Lung (tissue), 11 donors: ENCODE measurements at regions not wholly inside any gene's neighbourhood (a gene's known extent, or its start where the extent isn't known, plus 50 kb on each side); places are given as distances from the start of the nearest gene placed in this dataset.

ENCODE experiments used
- ATAC-seq: fragments of 200-7000 bp; cut with Tn5 transposase; one replicate; pipeline ENCODE4 v1.9.1; 2020; ENCODE audit warnings: moderate number of reproducible peaks; ENCODE audit not compliant: insufficient read depth, low FRiP score
- DNase-seq, 3 donors: peaks; one replicate each; pipeline ENCODE4 v3.0.0-alpha.2; 2013 to 2017
- H3K27ac ChIP-seq, 2 donors: one replicate each; pipeline ENCODE4 v1.5.1; 2013; ENCODE audit warnings: mild to moderate bottlenecking in 2 of 2, moderate library complexity in 2 of 2, control low read depth in 1 of 2, inconsistent platforms in 1 of 2, low read depth in 1 of 2, low read length in 1 of 2
- H3K27me3 ChIP-seq, 3 donors: one replicate each; pipeline ENCODE4 v1.5.1; 2013; ENCODE audit warnings: low read length in 2 of 3; ENCODE audit not compliant: control insufficient read depth in 3 of 3, insufficient read depth in 3 of 3
- H3K36me3 ChIP-seq, 4 donors: one replicate each; pipeline ENCODE4 v1.5.1; 2013; ENCODE audit warnings: low read length in 4 of 4, mild to moderate bottlenecking in 1 of 4, moderate library complexity in 1 of 4; ENCODE audit not compliant: control insufficient read depth in 4 of 4, insufficient read depth in 4 of 4
- H3K4me1 ChIP-seq, 5 donors: one replicate each; pipeline ENCODE4 v1.5.1; 2013; ENCODE audit warnings: low read length in 5 of 5, mild to moderate bottlenecking in 2 of 5, moderate library complexity in 1 of 5; ENCODE audit not compliant: control insufficient read depth in 5 of 5, insufficient read depth in 5 of 5
- H3K4me3 ChIP-seq: one replicate; pipeline ENCODE4 v1.5.1; 2013; ENCODE audit warnings: mild to moderate bottlenecking, control low read depth, moderate library complexity
- H3K9ac ChIP-seq, 2 donors: one replicate each; pipeline ENCODE4 v1.5.1; 2013; ENCODE audit warnings: low read length in 2 of 2, control low read depth in 1 of 2; ENCODE audit not compliant: insufficient read depth in 1 of 2
- H3K9me3 ChIP-seq, 4 donors: one replicate each; pipeline ENCODE4 v1.5.1; 2013; ENCODE audit warnings: low read length in 3 of 4, mild to moderate bottlenecking in 1 of 4, moderate library complexity in 1 of 4; ENCODE audit not compliant: control insufficient read depth in 4 of 4, insufficient read depth in 3 of 4
- CTCF ChIP-seq: IDR thresholded peaks from 2 replicates; pipeline ENCODE4 v1.5.1; 2012; ENCODE audit warnings: mild to moderate bottlenecking; ENCODE audit errors: control extremely low read depth, extremely low read depth
- WGBS, 2 donors: extraction: QIAGEN DNeasy Blood & Tissue Kit; methylation state at CpG; one replicate each; pipeline ENCODE4 v1.1.7; 2013; 5-methylcytosine and 5-hydroxymethylcytosine counted together
- donor health status: control.
- donor health status: control.
- donor health status: Bipolar disorder and iron deficiency.
- donor health status: healthy.
- donor health status: DM: yes; HTN: yes; CAD: no.

- WGBS, 2 donors, result 81 to 86% methylated on average over 6 of the region's 6 CpGs
- ATAC-seq (no peak), DNase-seq (no peak)
- Histone ChIP-seq H3K27me3 (no peaks in the 10 kb centered on the region), H3K9ac (no peak overlapping the region), H3K9me3 (peaks cover 0 to 9% (median 0%) of the 10 kb centered on the region in 4 donors), H3K27ac (no peak overlapping the region), H3K4me3 (no peak overlapping the region), H3K36me3 (no peaks in the 10 kb centered on the region), H3K4me1 (no peaks in the 10 kb centered on the region)
- no peak for TF ChIP-seq CTCF
These were observed 298.0 kb downstream of the TMEM114 start for GRCh38 chr16:8292271-8292670.

DNA sequence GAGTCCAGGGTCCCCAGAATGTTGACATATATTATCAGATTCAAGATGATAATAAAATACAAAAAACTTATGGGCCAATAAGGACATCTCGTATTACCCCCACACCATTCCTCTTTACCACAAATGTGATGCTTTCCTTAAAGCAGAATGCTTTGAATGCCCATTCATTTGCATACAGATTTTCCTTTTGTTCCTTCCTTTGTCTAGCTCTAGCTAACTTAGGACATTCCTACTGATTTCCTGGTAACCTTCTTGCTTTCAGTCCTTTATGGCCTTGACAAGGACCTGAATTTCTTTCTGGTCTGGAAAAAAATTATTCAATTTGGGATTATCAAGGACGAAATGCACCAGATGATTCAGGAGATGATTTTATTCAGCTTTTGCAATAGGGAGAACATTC, 304.0 kb downstream of the TMEM114 start:
- no peak for TF ChIP-seq CTCF
- H3K4me3 ChIP-seq, result no peak overlapping the region
- 78 to 80% methylated on average over 2 of the region's 2 CpGs for WGBS, 2 donors
- H3K36me3 ChIP-seq, result no peaks in the 10 kb centered on the region
- no peak overlapping the region for H3K9ac ChIP-seq
- H3K4me1 ChIP-seq, result no peaks in the 10 kb centered on the region
- no peak for DNase-seq
- no peak overlapping the region for H3K27ac ChIP-seq
- no peaks in the 10 kb centered on the region for H3K27me3 ChIP-seq
- H3K9me3 ChIP-seq, result peaks cover 0 to 9% (median 0%) of the 10 kb centered on the region in 4 donors
- ATAC-seq, result no peak

DNA sequence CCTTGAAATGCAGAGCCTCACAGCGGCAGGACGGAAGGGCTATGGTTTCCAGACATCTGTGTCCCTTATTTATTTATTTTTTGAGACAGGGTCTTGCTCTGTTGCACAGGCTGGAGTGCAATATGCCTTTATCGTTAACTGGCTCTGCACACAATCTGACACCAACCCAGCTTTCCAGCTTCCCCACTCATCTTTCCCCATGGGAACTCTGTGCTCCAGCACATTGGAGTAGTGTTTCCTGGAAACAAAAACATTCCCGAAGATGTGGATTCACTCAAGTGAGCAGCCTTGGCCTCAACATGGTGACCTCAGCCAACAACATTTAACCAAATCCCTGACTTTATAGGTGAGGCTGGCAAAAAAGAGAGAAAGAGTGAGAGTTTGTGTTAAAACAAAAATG, 307.1 kb downstream of the TMEM114 start:
- no peaks in the 10 kb centered on the region for H3K27me3 ChIP-seq
- no peak for TF ChIP-seq CTCF
- H3K27ac ChIP-seq, result no peak overlapping the region
- H3K4me3 ChIP-seq, result no peak overlapping the region
- no peaks in the 10 kb centered on the region for H3K4me1 ChIP-seq
- WGBS, 2 donors, result 60 to 64% methylated on average over 4 of the region's 4 CpGs
- H3K9me3 ChIP-seq, result peaks cover 0 to 6% (median 0%) of the 10 kb centered on the region in 4 donors
- no peak overlapping the region for H3K9ac ChIP-seq
- H3K36me3 ChIP-seq, result no peaks in the 10 kb centered on the region
- ATAC-seq, result no peak
- DNase-seq, result no peak

- Histone ChIP-seq H3K4me1 (no peaks in the 10 kb centered on the region), H3K27me3 (no peaks in the 10 kb centered on the region), H3K9me3 (peaks cover 0 to 1% (median 0%) of the 10 kb centered on the region in 4 donors), H3K4me3 (no peak overlapping the region), H3K27ac (no peak overlapping the region), H3K9ac (no peak overlapping the region), H3K36me3 (no peaks in the 10 kb centered on the region)
- no peak for TF ChIP-seq CTCF
- DNase-seq, result no peak
- ATAC-seq, result no peak
- WGBS, 2 donors, result 69 to 75% methylated on average over 3 of the region's 3 CpGs
These were observed 312.2 kb downstream of the TMEM114 start for GRCh38 chr16:8278031-8278580.
